IMR-90 (cell line): ENCODE measurements at regions not wholly inside any gene's neighbourhood (a gene's known extent, or its start where the extent isn't known, plus 50 kb on each side); places are given as distances from the start of the nearest gene placed in this dataset.

Experiments used
- ATAC-seq: fragments of 200-7000 bp; cut with Tn5 transposase; 2 replicates; pipeline ENCODE4 v1.9.1; 2020; ENCODE audit warnings: low read depth, mild to moderate bottlenecking, moderate library complexity
- BruUV-seq: library from RNA; stranded (reverse); fragments of 400-500 nt; replicated peaks from 2 replicates; lab custom pipeline; 2021; lab: Mats Ljungman, UMichigan
- CTCF ChIA-PET: fragments of 300-600 bp; formaldehyde crosslinking; extraction: SDS; loops from one replicate; lab custom pipeline; 2021; ENCODE audit warnings: antibody characterized with exemption; lab: Yijun Ruan, JAX
- POLR2A ChIA-PET: fragments of 300-600 bp; sonication (Branson Sonifier 250); formaldehyde crosslinking; loops from one replicate; lab custom pipeline; 2022; ENCODE audit warnings: antibody characterized with exemption; ENCODE audit not compliant: unreplicated experiment; lab: Charles Lee
- DNase-seq: peaks from one replicate; pipeline ENCODE4 v3.0.0; 2013
- H2AFZ ChIP-seq: replicated peaks from 2 replicates; pipeline ENCODE3; 2013; ENCODE audit warnings: low read length, mild to moderate bottlenecking; ENCODE audit not compliant: poor library complexity
- H2AK5ac ChIP-seq: 2 replicates; pipeline ENCODE4 v1.6.1; 2013; ENCODE audit warnings: low read depth, low read length, inconsistent platforms
- H2AK9ac ChIP-seq: replicated peaks from 2 replicates; pipeline ENCODE3; 2013; ENCODE audit warnings: mild to moderate bottlenecking, low read depth, low read length, moderate library complexity; ENCODE audit not compliant: poor library complexity
- H2BK120ac ChIP-seq: 2 replicates; pipeline ENCODE4 v1.6.1; 2013; ENCODE audit warnings: low read depth, low read length, inconsistent platforms
- H2BK15ac ChIP-seq: 3 replicates; pipeline ENCODE4 v1.6.1; 2013; ENCODE audit warnings: low read depth, low read length, inconsistent platforms
- H2BK20ac ChIP-seq: 2 replicates; pipeline ENCODE4 v1.6.1; 2013; ENCODE audit warnings: low read depth, mild to moderate bottlenecking, inconsistent platforms, low read length, moderate library complexity
- H2BK5ac ChIP-seq: 2 replicates; pipeline ENCODE4 v1.6.1; 2013; ENCODE audit warnings: mild to moderate bottlenecking, low read depth, low read length, inconsistent platforms; ENCODE audit not compliant: poor library complexity, severe bottlenecking
- H3K14ac ChIP-seq: replicated peaks from 2 replicates; pipeline ENCODE4 v1.6.1; 2013; ENCODE audit warnings: low read depth, low read length, inconsistent platforms
- H3K18ac ChIP-seq: 2 replicates; pipeline ENCODE4 v1.6.1; 2013; ENCODE audit warnings: low read depth, low read length, control low read depth
- H3K23ac ChIP-seq: 2 replicates; pipeline ENCODE4 v1.6.1; 2013; ENCODE audit warnings: low read depth, low read length, inconsistent platforms
- H3K27ac ChIP-seq: 2 replicates; pipeline ENCODE4 v1.5.1; 2013; ENCODE audit warnings: mild to moderate bottlenecking, control low read depth, low read length; ENCODE audit not compliant: insufficient read depth
- H3K27me3 ChIP-seq: 2 replicates; pipeline ENCODE4 v1.6.1; 2013; ENCODE audit warnings: low read length; ENCODE audit not compliant: control insufficient read depth, insufficient read depth
- H3K36me3 ChIP-seq: 2 replicates; pipeline ENCODE4 v1.6.1; 2013; ENCODE audit warnings: low read length, mixed read lengths; ENCODE audit not compliant: control insufficient read depth, insufficient read depth
- H3K4ac ChIP-seq: 2 replicates; pipeline ENCODE4 v1.6.1; 2013; ENCODE audit warnings: low read depth, low read length, inconsistent platforms
- H3K4me1 ChIP-seq: 2 replicates; pipeline ENCODE4 v1.6.1; 2013; ENCODE audit warnings: low read length, mixed read lengths; ENCODE audit not compliant: control insufficient read depth, insufficient read depth
- H3K4me2 ChIP-seq: 2 replicates; pipeline ENCODE4 v1.6.1; 2013; ENCODE audit warnings: low read depth, mild to moderate bottlenecking, control low read depth, low read length, moderate library complexity
- H3K4me3 ChIP-seq: 2 replicates; pipeline ENCODE4 v1.5.1; 2013; ENCODE audit warnings: low read depth, mild to moderate bottlenecking, control low read depth, low read length, moderate library complexity; ENCODE audit not compliant: insufficient read depth
- H3K56ac ChIP-seq: 2 replicates; pipeline ENCODE4 v1.6.1; 2013; ENCODE audit warnings: low read length, inconsistent platforms; ENCODE audit not compliant: insufficient read depth; ENCODE audit errors: extremely low read depth
- H3K79me1 ChIP-seq, 2 experiments: 2 replicates each; pipeline ENCODE4 v1.6.1; 2013; ENCODE audit warnings: low read length in 2 of 2, inconsistent platforms in 1 of 2, low read depth in 1 of 2
- H3K9ac ChIP-seq: 2 replicates; pipeline ENCODE4 v1.6.1; 2013; ENCODE audit warnings: low read depth, low read length, control low read depth
- H3K9me1 ChIP-seq: 2 replicates; pipeline ENCODE4 v1.6.1; 2013; ENCODE audit warnings: low read length, inconsistent platforms; ENCODE audit not compliant: insufficient read depth
- H3K9me3 ChIP-seq: 2 replicates; pipeline ENCODE4 v1.6.1; 2013; ENCODE audit warnings: low read length; ENCODE audit not compliant: control insufficient read depth, insufficient read depth
- H4K20me1 ChIP-seq: 2 replicates; pipeline ENCODE4 v1.6.1; 2013; ENCODE audit warnings: low read length, inconsistent platforms; ENCODE audit not compliant: insufficient read depth
- H4K5ac ChIP-seq: 2 replicates; pipeline ENCODE4 v1.6.1; 2013; ENCODE audit warnings: mild to moderate bottlenecking, low read depth, low read length, control low read depth
- H4K8ac ChIP-seq, 2 experiments: 2 replicates each; pipeline ENCODE4 v1.6.1; 2013; ENCODE audit warnings: low read depth in 2 of 2, low read length in 2 of 2, control low read depth in 1 of 2, inconsistent platforms in 1 of 2
- H4K91ac ChIP-seq: 2 replicates; pipeline ENCODE4 v1.6.1; 2013; ENCODE audit warnings: low read depth, low read length, inconsistent platforms; ENCODE audit not compliant: insufficient read depth
- BHLHE40 ChIP-seq: fragments of 150-350 bp; IDR thresholded peaks from 2 replicates; pipeline ENCODE4 v1.6.1; 2016; ENCODE audit warnings: mild to moderate bottlenecking, low read depth, low read length
- NFE2L2 ChIP-seq: fragments of 150-350 bp; IDR thresholded peaks from 2 replicates; pipeline ENCODE4 v1.6.1; 2016; ENCODE audit warnings: low read depth, mild to moderate bottlenecking, low read length
- RAD21 ChIP-seq: IDR thresholded peaks from 2 replicates; pipeline ENCODE4 v1.6.1; 2012; ENCODE audit warnings: low read length, improper control_type of control experiment
- WGBS, 2 experiments: methylation state at CpG; one replicate each; pipeline versions ENCODE4 v1.1.5 to v1.1.7; 2013; ENCODE audit warnings: missing lambda C conversion rate in 2 of 2; ENCODE audit not compliant: insufficient read length in 1 of 2; ENCODE audit errors: extremely low coverage in 2 of 2; 5-methylcytosine and 5-hydroxymethylcytosine counted together
- dilution Hi-C: fragments of 300-500 bp; cut with HindIII; formaldehyde crosslinking; loops from one replicate; pipeline ENCODE4 v1.14.3; 2018; ENCODE audit warnings: low sequenced_read_pairs; ENCODE audit not compliant: unreplicated experiment
- in situ Hi-C: fragments of 300-500 bp; cut with MboI; formaldehyde crosslinking; loops from 3 replicates; pipeline ENCODE4 v1.14.3; 2019; ENCODE audit warnings: low sequenced_read_pairs, inconsistent platforms, mixed read lengths
- intact Hi-C: fragments of 100-400 bp; cut with micrococcal nuclease; formaldehyde crosslinking; loops from 2 replicates; pipeline ENCODE4 v1.10.0; 2022

- no peak overlapping the region for H3K14ac ChIP-seq
- no peak overlapping the region for H4K91ac ChIP-seq
- no TSS peak for BruUV-seq
- H3K4ac ChIP-seq: no peak overlapping the region
- intact Hi-C loops: no loop called here
- no peaks in the 10 kb centered on the region for H3K9me1 ChIP-seq
- no peaks in the 10 kb centered on the region for H3K36me3 ChIP-seq
- H3K9ac ChIP-seq: no peak overlapping the region
- 0 out of 2 replicates have a peak, but pooled peaks cover 2% of the 10 kb centered on the region for H3K9me3 ChIP-seq
- in situ Hi-C loops: no loop called here
- dilution Hi-C loops: no loop called here
- no peak overlapping the region for H3K4me2 ChIP-seq
- no peak overlapping the region for H2BK15ac ChIP-seq
- no peak overlapping the region for H2BK20ac ChIP-seq
- no peak overlapping the region for H3K18ac ChIP-seq
- no peak overlapping the region for H2AK5ac ChIP-seq
- no peak overlapping the region for H2BK5ac ChIP-seq
- ChIA-PET POLR2A (no interaction called here), CTCF (no interaction called here)
- H3K23ac ChIP-seq: no peak overlapping the region
- no peak for DNase-seq
- H2BK120ac ChIP-seq: no peak overlapping the region
- H2AFZ ChIP-seq: no peak overlapping the region
- no peak overlapping the region for H4K8ac ChIP-seq
- no peak overlapping the region for H3K27ac ChIP-seq
- no peak for TF ChIP-seq RAD21
- TF ChIP-seq BHLHE40: no peak
- TF ChIP-seq NFE2L2: no peak
- no peaks in the 10 kb centered on the region for H3K4me1 ChIP-seq
- no peak for ATAC-seq
- no peaks in the 10 kb centered on the region for H3K79me1 ChIP-seq
- no CpG with 5 or more reads among the region's 3 CpGs for WGBS, 2 experiments
- H3K56ac ChIP-seq: no peak overlapping the region
- no peaks in the 10 kb centered on the region for H3K27me3 ChIP-seq
- no peak overlapping the region for H4K5ac ChIP-seq
- no peaks in the 10 kb centered on the region for H4K20me1 ChIP-seq
- no peak overlapping the region for H3K4me3 ChIP-seq
- H2AK9ac ChIP-seq: no peak overlapping the region
These were observed 828.2 kb upstream of the NCAM2 start for GRCh38 chr21:20169812-20170576.
